Stimulated activated CD4-positive, alpha-beta T cell treated with anti-CD3 and anti-CD28 coated beads, Interleukin-4, amount 100 ng/mL, for 24 hours (primary cell): ENCODE measurements at regions not wholly inside any gene's neighbourhood (a gene's known extent, or its start where the extent isn't known, plus 50 kb on each side); places are given as distances from the start of the nearest gene placed in this dataset.
"Not testable (repeated sequence)": the region's sequence is repeated elsewhere in the genome, so short reads cannot be mapped to it uniquely, and the experiment has no call there.

Experiments used
- DNase-seq: peaks from one replicate; pipeline ENCODE4 v3.0.0-alpha.2; 2020

- no peak for DNase-seq
Measured at GRCh38 chr13:58376775-58377174, 745.2 kb downstream of the PCDH17 start.

- no peak for DNase-seq
Measured at GRCh38 chr13:58379221-58379620, 747.7 kb downstream of the PCDH17 start.

GRCh38 chr13:58385336-58385735 is 753.8 kb downstream of the PCDH17 start:
- DNase-seq = not testable (repeated sequence)

GRCh38 chr13:58397596-58398387 is 766.2 kb downstream of the PCDH17 start:
- no peak for DNase-seq

GRCh38 chr13:58399263-58399662 is 767.7 kb downstream of the PCDH17 start:
- no peak for DNase-seq

GRCh38 chr13:58406545-58406944 is 775.0 kb downstream of the PCDH17 start:
- no peak for DNase-seq

- no peak for DNase-seq
Measured at GRCh38 chr13:58429917-58430316, 798.4 kb downstream of the PCDH17 start.

- no peak for DNase-seq
Measured at GRCh38 chr13:58434943-58435342, 803.4 kb downstream of the PCDH17 start.

- DNase-seq = no peak
Measured at GRCh38 chr13:58437427-58437826, 805.9 kb downstream of the PCDH17 start.

GRCh38 chr13:58446979-58447378 is 815.4 kb downstream of the PCDH17 start:
- no peak for DNase-seq

GRCh38 chr13:58452123-58452623 is 820.6 kb downstream of the PCDH17 start:
- no peak for DNase-seq

- no peak for DNase-seq
Measured at GRCh38 chr13:58455094-58455493, 823.5 kb downstream of the PCDH17 start.

GRCh38 chr13:58461217-58461616 is 829.7 kb downstream of the PCDH17 start:
- no peak for DNase-seq

- DNase-seq = no peak
Measured at GRCh38 chr13:58463841-58464240, 832.3 kb downstream of the PCDH17 start.

GRCh38 chr13:58467176-58467575 is 835.6 kb downstream of the PCDH17 start:
- DNase-seq = no peak

GRCh38 chr13:58472483-58472882 is 840.9 kb downstream of the PCDH17 start:
- no peak for DNase-seq

GRCh38 chr13:58474581-58474980 is 843.0 kb downstream of the PCDH17 start:
- no peak for DNase-seq

GRCh38 chr13:58476206-58476918 is 844.8 kb downstream of the PCDH17 start:
- DNase-seq = no peak

GRCh38 chr13:58478858-58479257 is 847.3 kb downstream of the PCDH17 start:
- DNase-seq = no peak

GRCh38 chr13:58480061-58480460 is 848.5 kb downstream of the PCDH17 start:
- no peak for DNase-seq

- no peak for DNase-seq
Measured at GRCh38 chr13:58488251-58488650, 856.7 kb downstream of the PCDH17 start.

- DNase-seq = no peak
Measured at GRCh38 chr13:58495668-58496067, 864.1 kb downstream of the PCDH17 start.

- DNase-seq = no peak
Measured at GRCh38 chr13:58500938-58501337, 869.4 kb downstream of the PCDH17 start.

GRCh38 chr13:58504202-58504700 is 872.7 kb downstream of the PCDH17 start:
- not testable (repeated sequence) for DNase-seq
